ENCODE measurements at regions not wholly inside any gene's neighbourhood (a gene's known extent, or its start where the extent isn't known, plus 50 kb on each side); places are given as distances from the start of the nearest gene placed in this dataset.

DNA sequence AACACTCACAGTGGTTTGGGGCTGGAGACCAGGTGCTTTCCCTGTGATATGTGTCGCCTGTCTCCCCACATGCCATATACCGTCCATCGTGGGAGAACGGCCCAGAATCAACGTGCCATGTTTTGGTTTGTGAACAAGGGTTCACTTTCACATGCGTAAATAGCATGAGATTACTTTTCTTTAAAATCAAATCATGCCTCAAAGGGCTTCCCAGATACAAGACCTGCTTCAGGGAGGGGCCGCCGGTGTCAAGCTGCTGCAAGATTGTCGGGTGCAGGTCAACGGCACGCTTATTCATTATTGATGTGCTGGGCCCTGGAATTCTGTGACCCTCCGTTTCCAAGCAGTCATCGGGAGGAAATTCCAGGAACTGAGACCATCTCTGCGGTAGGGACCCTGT is 145.2 kb upstream of the RTL1 start:
- DNase-seq = no peak

DNA sequence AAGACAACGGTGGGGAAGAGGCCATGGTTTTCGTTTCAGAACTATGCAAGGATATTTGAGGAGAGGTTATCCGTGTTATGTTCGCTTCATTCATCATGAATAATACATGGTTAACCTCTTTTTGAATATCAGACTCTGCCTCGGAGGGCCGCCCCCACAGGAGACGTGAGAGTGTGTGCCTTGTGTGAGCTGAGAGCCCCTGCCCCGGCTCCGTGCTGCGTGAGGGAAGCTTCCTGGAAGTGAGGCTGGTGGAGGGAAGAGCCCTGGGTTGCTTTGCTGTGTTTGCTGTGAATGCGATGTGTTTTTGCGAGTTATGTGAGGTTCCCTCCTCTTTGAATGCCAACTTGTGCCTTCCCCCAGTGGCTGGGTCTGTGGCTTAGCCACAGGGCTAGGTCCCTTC is 146.0 kb upstream of the RTL1 start:
- DNase-seq = no peak

DNA sequence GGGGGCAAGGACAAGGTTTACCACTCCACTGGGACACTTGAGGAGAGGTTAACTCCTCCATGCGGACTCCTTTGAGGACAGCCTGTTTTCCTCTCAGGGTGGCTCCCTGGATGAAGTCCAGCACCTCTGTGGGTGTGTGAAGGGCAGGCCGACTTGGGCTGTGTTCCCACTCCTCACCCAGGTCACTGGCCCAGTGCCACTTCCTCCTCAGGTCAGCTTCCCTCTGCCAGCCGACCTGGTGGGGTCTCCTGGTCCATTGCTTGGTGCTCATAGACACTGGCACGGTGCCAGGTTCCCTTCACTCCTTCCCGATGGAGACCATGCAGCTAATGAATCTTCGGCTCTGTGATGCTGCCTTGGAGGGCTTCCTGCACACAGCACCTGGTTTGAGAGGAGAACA is 146.4 kb upstream of the RTL1 start:
- DNase-seq = no peak

DNA sequence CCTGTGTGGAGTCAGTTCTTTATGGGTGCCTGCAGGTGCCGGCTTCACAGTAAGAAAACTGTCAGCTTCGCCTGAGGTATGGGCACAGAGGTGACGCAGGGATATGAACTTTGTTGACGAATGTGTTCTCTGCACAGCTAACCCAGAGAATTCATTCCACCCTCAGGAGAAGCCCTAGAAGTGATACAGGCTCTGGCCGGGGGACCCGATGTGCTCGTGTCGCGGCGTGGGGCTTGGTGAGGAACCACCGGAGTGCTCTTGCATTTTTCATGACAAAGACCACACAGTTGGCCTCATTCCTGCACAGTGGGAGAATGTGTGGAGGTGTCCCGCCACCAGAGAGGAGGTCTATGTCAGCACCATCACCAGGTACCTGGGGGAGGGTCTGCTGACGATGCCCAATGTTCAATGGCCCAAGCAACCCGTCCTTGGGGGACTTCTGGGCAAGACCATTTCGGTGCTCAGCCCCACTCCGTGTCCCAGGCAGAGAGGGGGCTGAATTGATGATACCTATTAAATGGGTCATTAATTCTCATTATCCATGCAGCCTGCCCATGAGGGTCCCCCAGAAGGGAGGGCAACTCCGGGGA is 147.5 kb upstream of the RTL1 start:
- DNase-seq = no peak

DNA sequence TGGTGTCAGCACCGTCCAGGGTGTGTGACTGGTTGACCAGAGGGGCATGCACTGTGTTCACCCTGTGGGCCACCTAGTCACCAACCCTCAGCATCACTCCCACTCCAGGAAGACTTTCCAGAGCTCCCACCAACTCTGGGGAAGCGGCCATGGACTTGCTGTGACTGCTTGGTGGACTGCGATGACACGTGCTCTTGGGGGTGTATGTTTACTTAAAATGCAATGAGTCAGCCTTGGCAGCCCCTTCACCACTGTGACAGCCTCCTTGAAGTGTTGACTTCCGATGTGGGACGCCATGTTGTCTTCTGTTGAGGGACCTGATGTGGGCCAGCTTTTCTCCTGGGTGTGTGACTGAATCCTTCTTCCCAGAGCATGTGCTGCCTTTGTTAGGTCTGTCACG is 151.1 kb upstream of the RTL1 start:
- no peak for DNase-seq

DNA sequence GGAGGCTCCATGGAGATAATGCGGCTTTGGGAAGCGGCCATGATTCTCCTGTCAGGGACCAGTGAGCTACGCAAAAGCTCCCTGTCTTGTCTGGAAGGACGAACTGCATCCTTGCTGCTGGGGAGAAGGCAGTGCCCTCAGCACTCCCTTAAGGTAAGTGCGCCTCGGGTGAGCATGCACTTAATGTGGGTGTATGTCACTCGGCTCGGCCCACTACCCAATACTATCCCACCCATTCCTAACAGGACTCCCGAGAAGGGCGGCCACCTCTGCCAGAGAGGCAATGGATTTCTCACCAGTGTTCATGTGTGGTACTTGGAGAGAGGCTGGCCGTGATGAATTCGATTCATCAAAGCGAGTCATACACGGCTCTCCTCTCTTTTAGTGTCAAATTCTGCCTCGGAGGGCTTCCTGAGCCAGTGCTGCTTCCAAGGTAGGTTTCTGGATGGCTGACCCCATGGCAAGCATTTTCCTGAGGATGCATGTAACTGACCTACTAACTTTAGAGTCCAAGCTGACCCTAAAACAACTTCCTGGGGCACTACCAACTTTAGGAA is 151.7 kb upstream of the RTL1 start:
- DNase-seq = no peak

DNA sequence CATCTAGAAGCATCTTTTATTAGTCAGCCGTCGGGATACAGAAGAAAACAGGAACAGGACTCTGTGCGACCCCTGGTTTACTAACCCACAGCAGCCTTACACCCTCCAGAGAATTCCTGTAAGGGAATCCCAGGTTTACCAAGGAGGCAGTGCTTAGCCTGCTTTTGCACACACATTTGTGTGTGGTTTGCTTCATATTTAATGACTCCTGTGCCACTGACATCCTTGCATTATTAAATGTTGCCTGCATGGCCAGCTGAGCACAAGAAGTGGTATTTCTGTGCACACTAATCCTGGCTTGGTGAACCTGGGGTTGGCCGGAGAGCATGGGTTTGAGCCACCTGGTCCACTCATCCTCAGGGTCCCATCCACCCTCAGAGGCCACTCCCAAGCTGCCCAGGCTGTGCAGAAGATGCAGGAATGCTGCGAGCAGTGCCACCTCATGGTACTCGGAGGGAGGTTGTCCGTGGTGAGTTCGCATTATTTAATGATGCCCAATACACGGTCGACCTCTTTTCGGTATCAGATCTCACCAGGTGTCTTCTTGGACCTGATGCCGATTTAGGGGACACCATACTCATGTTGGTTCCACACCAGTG is 152.4 kb upstream of the RTL1 start:
- DNase-seq = no peak

DNA sequence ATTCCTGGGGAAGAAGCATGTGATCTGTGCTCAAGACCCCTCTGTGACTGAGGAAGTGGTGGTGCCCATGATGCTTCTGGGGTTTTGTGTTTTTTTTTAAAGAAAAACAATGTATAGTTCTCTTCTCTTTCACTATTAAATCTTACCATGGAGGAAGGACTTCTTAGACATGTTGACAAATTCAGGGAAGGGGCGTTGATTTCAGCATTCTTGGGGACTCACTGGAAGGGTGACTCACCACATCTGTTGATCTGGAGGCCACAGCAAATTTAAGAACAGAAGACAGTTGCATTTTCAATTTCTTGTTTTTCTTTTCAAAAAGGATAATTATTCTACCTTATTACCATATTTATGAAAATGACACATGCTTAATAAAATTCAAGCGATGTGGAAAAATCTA is 152.9 kb upstream of the RTL1 start:
- no peak for DNase-seq

DNA sequence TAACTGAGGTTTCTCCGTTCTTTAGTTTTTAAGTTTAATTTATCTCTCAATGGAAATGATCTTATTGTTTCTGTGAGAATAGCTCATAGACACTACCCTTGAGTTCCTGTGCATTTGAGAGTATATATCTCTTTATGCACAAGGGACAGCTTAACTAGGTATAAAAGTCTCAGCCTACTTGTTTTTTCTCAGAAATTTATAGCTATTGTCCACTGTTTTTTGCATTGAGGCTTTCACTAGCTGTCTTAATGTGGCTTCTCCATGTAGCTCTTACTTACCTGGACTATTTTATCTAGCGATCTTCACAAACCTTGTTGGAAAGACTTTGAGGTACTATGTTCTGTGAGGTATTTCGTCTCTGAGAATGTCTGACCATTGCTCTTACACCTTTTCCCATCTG is 153.9 kb upstream of the RTL1 start:
- DNase-seq = no peak

DNA sequence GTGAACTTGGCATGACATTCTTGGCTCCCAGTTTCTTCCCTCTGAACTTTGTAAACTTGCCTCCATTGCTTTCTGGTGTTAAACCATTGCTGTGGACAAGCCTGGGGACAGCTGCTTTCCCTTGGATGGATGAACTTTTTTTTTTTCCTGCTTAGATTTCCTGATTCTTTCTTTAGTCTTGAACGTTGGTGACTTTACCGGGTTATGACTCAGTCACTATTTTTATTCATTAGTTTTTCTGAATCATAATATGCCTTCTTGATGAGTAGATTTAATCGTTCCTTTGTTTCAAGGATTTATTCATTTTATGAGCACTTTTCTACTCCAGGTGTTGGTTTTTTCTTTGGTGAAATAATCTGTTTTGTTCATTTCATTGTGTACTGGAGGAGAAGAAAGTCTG is 155.0 kb upstream of the RTL1 start:
- no peak for DNase-seq

DNA sequence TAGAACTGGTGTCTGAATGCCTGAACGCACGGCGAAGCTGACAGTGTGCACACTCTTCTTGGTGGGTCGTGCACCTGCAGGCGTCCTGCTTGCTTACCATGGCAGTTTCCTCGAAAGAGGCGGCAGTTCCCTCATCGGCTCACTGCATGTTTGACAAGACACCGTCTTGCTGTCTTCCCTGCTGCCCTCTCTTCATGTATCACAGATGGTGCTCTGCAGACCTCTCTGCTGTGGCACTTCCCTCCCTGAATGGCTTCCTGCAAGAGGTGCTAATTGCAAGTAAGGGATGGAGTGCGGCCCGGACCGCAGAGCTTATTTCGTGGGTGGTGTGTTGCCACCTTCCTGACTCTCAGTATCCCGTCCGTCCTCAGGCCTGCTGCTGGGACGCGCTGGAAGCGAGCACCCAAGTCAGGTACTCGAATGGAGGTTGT is 156.7 kb upstream of the RTL1 start:
- no peak for DNase-seq

DNA sequence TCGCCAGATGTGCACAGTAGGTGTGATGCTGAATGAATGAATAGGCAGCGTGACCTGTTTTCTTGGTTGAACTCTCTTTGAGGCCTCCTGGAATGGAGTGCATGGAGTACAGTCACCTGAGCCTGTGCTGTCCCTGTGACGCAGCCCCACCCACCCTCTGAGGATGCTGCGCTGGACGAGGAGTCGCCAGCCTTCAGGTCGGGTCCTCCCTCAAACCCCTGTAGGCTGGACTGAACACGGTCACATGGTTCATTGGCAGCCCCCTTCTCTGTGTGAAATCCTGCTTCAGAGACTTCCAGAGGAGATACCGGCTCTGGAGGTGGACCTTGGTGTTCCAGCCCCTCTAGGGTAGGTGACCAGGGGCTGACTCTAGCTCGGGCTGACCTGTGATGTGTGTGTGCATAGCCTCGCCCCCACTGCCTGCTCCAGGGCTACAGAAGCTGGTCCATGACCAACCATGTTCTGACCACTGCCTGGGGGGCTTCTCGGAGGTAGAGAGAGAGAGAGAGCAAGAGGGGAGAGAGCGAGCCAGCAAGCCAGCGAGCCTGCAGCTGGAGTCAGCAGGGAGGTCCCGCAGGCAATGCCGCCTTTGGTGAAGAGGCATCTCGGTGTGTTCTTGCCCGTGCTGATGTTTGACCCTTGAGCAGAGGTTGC is 158.0 kb upstream of the RTL1 start:
- no peak for DNase-seq

DNA sequence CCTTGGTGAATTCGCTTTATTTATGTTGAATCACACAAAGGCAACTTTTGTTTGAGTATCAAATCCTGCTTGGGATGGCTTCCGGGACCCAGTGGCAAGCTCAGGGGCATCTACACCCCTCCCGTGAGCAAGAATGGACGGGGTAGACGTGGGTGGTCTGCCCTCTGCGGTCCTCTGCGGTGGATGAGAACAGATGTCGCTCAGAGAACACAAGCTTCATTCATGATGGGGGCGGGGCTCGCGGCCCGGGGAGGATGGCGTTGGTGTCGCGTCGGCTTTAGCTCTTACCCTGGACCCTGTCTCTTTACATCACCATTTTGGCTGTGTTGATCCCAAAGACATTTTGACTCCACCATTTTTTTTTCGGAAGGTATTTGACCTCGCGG is 158.5 kb upstream of the RTL1 start:
- no peak for DNase-seq

DNA sequence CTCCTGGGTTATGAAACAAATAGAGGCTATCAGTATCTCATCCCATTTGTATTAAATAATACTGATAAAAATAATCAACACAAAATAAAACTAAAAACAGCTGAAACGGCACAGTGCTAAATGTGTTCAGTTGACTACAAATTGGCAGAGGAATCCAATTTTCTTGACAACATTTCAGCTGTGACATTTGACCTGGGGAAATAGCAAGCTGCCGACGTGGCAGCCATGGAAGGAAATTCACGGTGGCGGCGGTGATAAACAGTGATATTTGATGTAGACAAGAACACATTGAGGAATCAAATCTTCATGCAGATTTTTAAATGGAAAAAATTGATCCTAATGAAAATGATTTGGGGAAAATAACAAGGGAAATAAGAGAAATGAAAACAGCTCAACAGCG is 159.1 kb upstream of the RTL1 start:
- no peak for DNase-seq

DNA sequence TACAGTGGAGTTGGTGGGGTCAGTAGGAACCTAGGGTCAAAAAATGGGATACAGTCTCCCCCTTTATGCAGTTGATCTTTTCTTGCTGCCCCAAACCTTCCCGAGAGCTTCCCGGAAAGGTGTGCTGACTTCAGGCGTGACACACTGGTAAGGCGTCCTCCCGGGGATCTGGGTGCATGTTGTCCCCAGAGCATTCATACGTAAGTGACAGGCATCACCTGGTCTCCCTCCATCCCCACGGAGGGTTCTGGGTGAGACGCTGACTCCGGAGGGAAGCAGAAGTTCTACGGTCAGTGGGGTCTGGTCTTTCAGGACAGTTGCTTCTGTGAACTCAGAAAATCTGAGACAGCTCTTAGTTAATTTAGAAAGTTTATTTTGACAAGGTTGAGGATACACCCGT is 159.6 kb upstream of the RTL1 start:
- no peak for DNase-seq

DNA sequence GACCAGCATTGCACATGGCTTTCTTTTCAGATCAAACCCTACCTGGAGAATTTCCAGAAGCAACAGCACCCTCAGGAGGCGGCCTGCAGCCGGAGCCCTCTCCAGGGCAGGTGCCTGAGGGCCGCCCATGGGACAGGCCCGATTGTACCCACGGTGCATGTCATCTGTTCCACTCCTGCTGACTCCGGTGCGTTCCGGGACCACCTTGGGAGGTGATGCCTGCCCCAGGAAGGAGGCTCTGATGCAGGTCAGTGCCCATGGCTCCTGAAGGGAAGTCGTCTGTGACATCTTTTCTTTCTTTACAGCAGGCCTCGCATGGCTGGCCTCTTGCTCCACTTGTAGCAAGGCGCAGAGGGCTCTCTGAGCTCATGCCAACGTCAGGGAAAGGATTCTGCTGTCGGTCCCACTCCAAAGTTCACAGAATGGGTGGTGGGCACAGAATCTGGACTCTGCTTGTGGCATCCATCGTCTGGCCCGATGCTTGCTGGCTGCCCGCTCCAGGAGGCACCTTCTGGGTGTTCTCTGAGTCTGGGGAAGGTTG is 160.7 kb upstream of the RTL1 start:
- no peak for DNase-seq

DNA sequence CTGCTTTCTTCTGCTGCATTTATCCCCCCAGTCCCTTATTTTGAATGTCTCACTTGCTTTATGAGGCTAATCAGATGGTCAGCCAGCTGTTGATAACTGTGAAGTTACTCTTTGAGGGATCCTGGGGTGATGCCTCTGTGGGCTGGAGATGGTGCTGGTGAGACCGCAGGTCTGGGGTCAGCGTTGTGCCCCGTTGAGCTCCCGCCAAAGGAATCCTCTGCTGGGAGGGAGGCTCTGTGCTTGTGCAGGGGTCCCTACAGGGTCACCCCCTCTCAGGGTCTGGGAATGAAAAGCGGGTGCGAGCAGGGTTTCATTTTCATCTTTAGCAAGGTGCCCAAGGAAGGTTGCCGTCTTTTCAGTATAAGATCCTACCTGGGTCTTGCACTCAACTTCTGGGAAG is 161.2 kb upstream of the RTL1 start:
- no peak for DNase-seq

DNA sequence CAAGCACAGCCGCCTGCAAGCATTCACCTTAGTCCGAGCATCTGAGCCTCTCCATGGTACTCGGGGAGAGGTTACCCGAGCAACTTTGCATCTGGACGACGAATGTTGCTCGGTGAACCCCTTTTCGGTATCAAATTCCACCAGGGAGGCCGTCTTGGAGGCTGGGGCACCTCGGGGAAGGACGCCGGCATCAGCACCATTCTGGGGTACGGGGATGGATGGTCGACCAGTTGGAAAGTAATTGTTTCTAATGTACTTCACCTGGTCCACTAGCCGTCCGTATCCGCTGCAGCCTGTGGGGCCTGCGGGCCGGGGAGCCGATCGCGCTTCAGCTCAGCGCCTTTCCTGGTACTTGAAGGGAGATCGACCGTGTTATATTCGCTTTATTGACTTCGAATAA is 161.7 kb upstream of the RTL1 start:
- DNase-seq = no peak

DNA sequence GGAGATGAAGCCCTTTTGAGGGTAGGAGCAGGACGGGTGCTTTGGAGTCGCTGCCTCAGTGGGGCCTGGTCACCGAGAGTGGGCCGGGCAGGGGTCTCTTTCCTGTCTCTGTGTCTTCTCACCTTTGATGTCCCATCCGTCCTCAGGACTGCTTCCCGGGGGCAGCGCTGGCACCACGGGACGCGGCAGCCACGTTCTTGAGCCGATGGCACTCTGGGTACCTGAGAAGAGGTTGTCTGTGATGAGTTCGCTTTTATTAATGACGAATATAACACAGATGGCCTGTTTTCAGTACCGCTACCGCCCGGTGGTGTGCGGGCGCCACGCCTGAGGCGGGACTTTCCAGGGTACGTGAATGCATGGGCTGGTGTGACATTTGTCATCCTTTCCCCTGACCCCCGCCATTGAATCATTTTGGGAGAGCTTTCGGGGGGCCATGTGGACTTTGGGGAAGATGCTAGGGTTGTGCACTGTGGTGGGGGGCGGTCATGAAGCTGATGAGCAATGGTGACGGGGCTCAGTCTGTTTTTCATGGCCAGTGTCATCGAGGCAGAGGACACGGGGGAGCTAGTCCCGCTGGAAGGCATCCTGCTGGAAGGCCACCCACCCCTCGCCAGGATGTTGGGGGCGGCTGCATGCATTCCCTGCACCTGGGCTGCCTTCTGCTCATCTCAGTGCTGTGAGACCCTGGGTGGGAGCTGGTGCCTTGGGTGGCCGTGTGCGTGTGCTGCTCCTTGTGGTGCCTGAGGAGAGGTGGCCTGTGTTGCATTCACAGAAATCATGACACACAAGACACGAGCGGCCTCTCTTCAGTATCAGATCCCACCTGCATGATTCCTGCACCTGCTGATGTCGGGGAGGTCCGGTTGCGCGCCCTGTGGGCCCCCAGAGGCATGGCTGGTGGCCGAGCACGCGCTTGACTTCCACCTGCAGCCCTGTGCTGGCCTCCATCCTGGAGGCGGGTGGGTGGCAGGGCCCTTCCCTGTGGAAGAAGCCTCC is 162.5 kb upstream of the RTL1 start:
- no peak for DNase-seq

DNA sequence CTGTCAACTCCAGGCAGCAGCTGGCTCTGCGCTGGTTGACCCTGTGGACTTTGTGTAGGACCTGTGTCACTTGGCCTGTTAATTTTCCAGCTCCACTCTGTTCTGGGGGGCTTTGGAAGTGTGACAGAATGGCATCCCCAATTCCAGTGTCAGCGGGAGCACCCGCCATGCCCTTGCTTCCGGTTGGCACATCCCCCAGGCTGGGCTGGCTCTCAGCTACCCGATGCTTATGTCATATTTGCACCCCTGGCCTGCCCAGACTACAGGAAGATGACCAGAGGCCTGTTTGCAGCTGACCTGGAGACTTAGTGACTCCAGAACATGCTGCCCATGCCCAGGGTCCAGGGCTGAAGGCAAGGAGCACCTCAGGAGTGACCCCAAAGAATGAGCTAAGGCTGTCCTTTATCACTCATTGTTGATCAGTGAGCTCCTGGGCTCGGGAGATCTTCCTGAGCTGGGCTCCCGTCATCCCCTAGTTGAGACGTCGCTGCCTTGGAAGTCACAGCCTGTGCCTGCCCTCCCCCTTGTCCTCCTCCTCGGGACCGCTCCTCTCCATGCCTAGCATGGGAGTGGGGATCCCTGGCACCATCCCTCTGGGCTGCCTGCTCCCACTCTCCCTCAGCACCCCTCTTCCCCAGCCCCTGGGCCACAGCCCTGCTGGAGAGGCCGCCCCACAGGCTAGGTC is 163.4 kb upstream of the RTL1 start:
- no peak for DNase-seq

DNA sequence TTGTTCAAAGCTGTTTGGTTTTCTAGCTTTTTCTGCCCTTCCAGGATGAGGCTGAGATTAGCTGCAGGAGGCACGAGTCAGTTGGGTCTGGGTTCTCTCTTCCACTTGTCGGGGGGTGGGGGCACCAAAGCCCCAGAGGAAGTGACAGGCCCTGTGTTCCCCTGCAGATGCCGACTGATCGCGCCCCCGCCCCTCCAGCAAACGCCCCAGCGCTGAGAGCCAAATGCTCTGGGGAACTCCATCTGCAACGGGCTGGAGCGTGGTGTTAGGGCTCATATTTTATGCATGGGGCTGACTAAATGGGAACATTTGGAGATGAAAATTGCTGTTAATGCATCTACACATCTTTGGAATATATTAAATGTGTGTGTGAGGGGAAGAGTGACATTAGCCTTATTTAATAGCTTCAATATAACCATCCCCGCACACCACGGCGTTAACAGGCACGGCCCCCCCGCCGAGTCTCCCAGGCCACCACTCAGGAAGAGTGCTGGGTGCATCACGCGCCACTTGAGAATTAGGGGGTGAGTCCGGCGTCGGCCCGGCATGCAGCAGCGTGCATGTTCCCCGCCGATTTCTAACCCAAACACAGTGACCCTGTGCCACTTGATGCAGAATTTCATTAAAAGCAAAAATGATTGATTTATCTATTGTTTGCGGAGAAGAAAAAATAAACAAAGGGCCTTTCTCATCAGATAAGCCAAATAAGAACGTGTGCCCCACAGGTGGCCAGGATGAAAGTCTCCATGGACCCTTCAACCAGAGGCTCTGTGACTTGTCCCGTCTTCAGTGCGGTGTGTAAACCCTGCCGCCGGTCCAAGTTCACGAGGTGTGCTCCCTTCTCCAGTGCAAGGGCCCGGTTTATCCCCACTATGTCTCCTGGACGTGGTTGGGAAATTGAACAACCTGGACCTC is 165.0 kb upstream of the RTL1 start:
- DNase-seq = no peak

DNA sequence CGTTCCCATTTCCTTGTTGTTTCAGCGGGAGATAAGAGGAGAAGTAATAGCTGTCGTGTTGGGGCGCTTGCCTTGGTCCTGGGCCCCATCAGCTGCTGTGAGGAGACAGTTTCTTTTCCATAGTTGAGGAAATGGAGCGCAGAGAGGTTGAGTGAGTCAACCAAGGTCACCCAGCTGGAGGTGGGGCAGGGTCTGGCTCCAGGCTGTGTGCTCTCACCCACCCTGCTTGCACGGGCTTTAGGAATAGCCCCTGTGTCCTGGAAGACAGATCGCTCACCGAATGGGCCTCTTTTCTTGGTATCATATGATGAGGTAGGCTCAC is 165.7 kb upstream of the RTL1 start:
- DNase-seq = no peak
